Common myeloid progenitor, CD34-positive (primary cell): ENCODE measurements at regions not wholly inside any gene's neighbourhood (a gene's known extent, or its start where the extent isn't known, plus 50 kb on each side); places are given as distances from the start of the nearest gene placed in this dataset.

Source experiments
- CTCF ChIA-PET: fragments of 350-600 bp; sonication (Branson Sonifier 250); formaldehyde crosslinking; loops from one replicate; lab custom pipeline; 2021; ENCODE audit warnings: antibody characterized with exemption; lab: Charles Lee
- POLR2A ChIA-PET: fragments of 350-600 bp; sonication (Branson Sonifier 250); formaldehyde crosslinking; loops from one replicate; lab custom pipeline; 2021; ENCODE audit warnings: antibody characterized with exemption; lab: Charles Lee
- DNase-seq, 3 donors: peaks; one replicate each; pipeline versions ENCODE4 v3.0.0 to v3.0.0-alpha.2; 2013
- H3K27ac ChIP-seq, 2 experiments: 1 replicate in 1 of 2; 2 replicates in 1 of 2; pipeline ENCODE4 v1.7.0; 2013; ENCODE audit warnings: inconsistent platforms in 2 of 2, low read length in 2 of 2, mild to moderate bottlenecking in 2 of 2, low read depth in 1 of 2, moderate library complexity in 1 of 2; ENCODE audit not compliant: severe bottlenecking in 2 of 2, insufficient read depth in 1 of 2, poor library complexity in 1 of 2
- H3K27me3 ChIP-seq, 5 experiments: replicated peaks in 2 of 5; 1 replicate in 3 of 5; 2 replicates in 2 of 5; pipeline versions ENCODE4 v1.6.1 to v1.7.0; 2013; ENCODE audit warnings: low read length in 4 of 5, mild to moderate bottlenecking in 2 of 5, moderate library complexity in 2 of 5, inconsistent platforms in 1 of 5; ENCODE audit not compliant: insufficient read depth in 5 of 5, control insufficient read depth in 4 of 5
- H3K36me3 ChIP-seq, 4 experiments: 1 replicate in 2 of 4; 2 replicates in 2 of 4; pipeline versions ENCODE4 v1.6.1 to v1.7.0; 2013; ENCODE audit warnings: low read length in 3 of 4, control low read depth in 1 of 4, mild to moderate bottlenecking in 1 of 4; ENCODE audit not compliant: control insufficient read depth in 4 of 4, insufficient read depth in 4 of 4
- H3K4me1 ChIP-seq, 4 experiments: 1 replicate in 3 of 4; 2 replicates in 1 of 4; pipeline versions ENCODE4 v1.6.1 to v1.7.1; 2013; ENCODE audit warnings: low read length in 3 of 4, mild to moderate bottlenecking in 3 of 4, control low read depth in 1 of 4, inconsistent platforms in 1 of 4, moderate library complexity in 1 of 4; ENCODE audit not compliant: control insufficient read depth in 4 of 4, insufficient read depth in 4 of 4; ENCODE audit errors: control extremely low read depth in 1 of 4
- H3K4me3 ChIP-seq, 7 experiments: 1 replicate in 4 of 7; 2 replicates in 3 of 7; pipeline versions ENCODE4 v1.5.1 to v1.7.0; 2013; ENCODE audit warnings: mild to moderate bottlenecking in 7 of 7, low read length in 6 of 7, moderate library complexity in 6 of 7, inconsistent platforms in 2 of 7, low read depth in 2 of 7, control low read depth in 1 of 7; ENCODE audit not compliant: insufficient read depth in 4 of 7, control insufficient read depth in 1 of 7; ENCODE audit errors: extremely low read depth in 1 of 7
- H3K9me3 ChIP-seq, 5 experiments: 1 replicate in 4 of 5; 2 replicates in 1 of 5; pipeline versions ENCODE4 v1.6.1 to v1.7.1; 2013; ENCODE audit warnings: low read length in 4 of 5, mild to moderate bottlenecking in 2 of 5, inconsistent platforms in 1 of 5, low read depth in 1 of 5, moderate library complexity in 1 of 5; ENCODE audit not compliant: control insufficient read depth in 4 of 5, insufficient read depth in 2 of 5; ENCODE audit errors: control extremely low read depth in 1 of 5
- WGBS: methylation state at CpG from one replicate; pipeline ENCODE4 v1.1.5; 2013; ENCODE audit not compliant: insufficient coverage; 5-methylcytosine and 5-hydroxymethylcytosine counted together

- 78% methylated on average over 5 of the region's 12 CpGs for WGBS
- no peak for DNase-seq
- POLR2A ChIA-PET: no interaction called here
Observed at GRCh38 chr9:16985559-16986348, 115.3 kb upstream of the BNC2 start.

GRCh38 chr9:16982780-16983310 lies 112.4 kb upstream of the BNC2 start:
- Histone ChIP-seq H3K4me3 (no peak overlapping the region), H3K9me3 (no peaks in the 10 kb centered on the region), H3K36me3 (no peaks in the 10 kb centered on the region), H3K4me1 (peaks cover 0 to 10% (median 0%) of the 10 kb centered on the region in 4 experiments), H3K27me3 (no peaks in the 10 kb centered on the region), H3K27ac (no peak overlapping the region)
- WGBS: 95% methylated on average over 10 of the region's 11 CpGs
- no peak for DNase-seq
- ChIA-PET CTCF (no interaction called here), POLR2A (no interaction called here)

More at GRCh38 chr9:16985559-16986348, 115.3 kb upstream of the BNC2 start:
- H3K9me3 ChIP-seq: no peaks in the 10 kb centered on the region
- peaks cover 0 to 10% (median 0%) of the 10 kb centered on the region in 4 experiments for H3K4me1 ChIP-seq
- no peaks in the 10 kb centered on the region for H3K36me3 ChIP-seq
- H3K27ac ChIP-seq: no peak overlapping the region
- H3K27me3 ChIP-seq: no peaks in the 10 kb centered on the region
- no peak overlapping the region for H3K4me3 ChIP-seq
- CTCF ChIA-PET: no interaction called here

GRCh38 chr9:16976427-16976826 lies 106.0 kb upstream of the BNC2 start:
- 100% methylated on average over 1 of the region's 4 CpGs for WGBS
- no peak overlapping the region for H3K27ac ChIP-seq
- POLR2A ChIA-PET: interaction anchor here (0.6 kb wide), 1 partner anchor 46 kb away, joined by 4 read pairs; no protein-coding TSS in a partner anchor
- no peak overlapping the region for H3K4me3 ChIP-seq
- H3K36me3 ChIP-seq: no peaks in the 10 kb centered on the region
- H3K27me3 ChIP-seq: no peaks in the 10 kb centered on the region
- H3K9me3 ChIP-seq: peaks cover 0 to 6% (median 0%) of the 10 kb centered on the region in 5 experiments
- DNase-seq: no peak
- H3K4me1 ChIP-seq: no peaks in the 10 kb centered on the region
- CTCF ChIA-PET: no interaction called here

GRCh38 chr9:16974436-16974835 lies 104.0 kb upstream of the BNC2 start:
- Histone ChIP-seq H3K27ac (no peak overlapping the region), H3K9me3 (peaks cover 0 to 6% (median 0%) of the 10 kb centered on the region in 5 experiments), H3K36me3 (no peaks in the 10 kb centered on the region), H3K4me3 (no peak overlapping the region), H3K4me1 (no peaks in the 10 kb centered on the region), H3K27me3 (no peaks in the 10 kb centered on the region)
- WGBS: 86% methylated on average over 1 of the region's 5 CpGs
- ChIA-PET POLR2A (no interaction called here), CTCF (no interaction called here)
- DNase-seq: no peak

- no peaks in the 10 kb centered on the region for H3K36me3 ChIP-seq
Observed at GRCh38 chr9:16970321-16970720, 99.9 kb upstream of the BNC2 start.

GRCh38 chr9:16964228-16964627 lies 93.8 kb upstream of the BNC2 start:
- POLR2A ChIA-PET: no interaction called here
- DNase-seq: no peak
- H3K9me3 ChIP-seq: peaks cover 0 to 4% (median 0%) of the 10 kb centered on the region in 5 experiments
- H3K27ac ChIP-seq: no peak overlapping the region
- H3K27me3 ChIP-seq: no peaks in the 10 kb centered on the region
- no peaks in the 10 kb centered on the region for H3K4me1 ChIP-seq
- no peaks in the 10 kb centered on the region for H3K36me3 ChIP-seq
- H3K4me3 ChIP-seq: no peak overlapping the region
- CTCF ChIA-PET: no interaction called here
- WGBS: 100% methylated on average over 6 of the region's 10 CpGs

More at GRCh38 chr9:16970321-16970720, 99.9 kb upstream of the BNC2 start:
- Histone ChIP-seq H3K4me1 (no peaks in the 10 kb centered on the region), H3K9me3 (peaks cover 0 to 6% (median 0%) of the 10 kb centered on the region in 5 experiments), H3K27ac (no peak overlapping the region), H3K4me3 (no peak overlapping the region), H3K27me3 (no peaks in the 10 kb centered on the region)
- ChIA-PET POLR2A (no interaction called here), CTCF (no interaction called here)
- no peak for DNase-seq
- WGBS: no CpG with 5 or more reads among the region's 3 CpGs

- H3K27ac ChIP-seq: no peak overlapping the region
- no peak for DNase-seq
- WGBS: 100% methylated on average over 2 of the region's 2 CpGs
Observed at GRCh38 chr9:16960084-16960483, 89.6 kb upstream of the BNC2 start.

More at GRCh38 chr9:16960084-16960483, 89.6 kb upstream of the BNC2 start:
- Histone ChIP-seq H3K4me1 (no peaks in the 10 kb centered on the region), H3K9me3 (peaks cover 0 to 4% (median 0%) of the 10 kb centered on the region in 5 experiments), H3K27me3 (no peaks in the 10 kb centered on the region), H3K36me3 (no peaks in the 10 kb centered on the region), H3K4me3 (no peak overlapping the region)
- ChIA-PET CTCF (no interaction called here), POLR2A (no interaction called here)
